Stimulated activated naive CD4-positive, alpha-beta T cell (primary cell): ENCODE measurements at regions not wholly inside any gene's neighbourhood (a gene's known extent, or its start where the extent isn't known, plus 50 kb on each side); places are given as distances from the start of the nearest gene placed in this dataset.

Experiments
- DNase-seq, 6 experiments: peaks; one replicate each; lab custom pipeline; 2025; lab: John Stamatoyannopoulos, UW

DNA sequence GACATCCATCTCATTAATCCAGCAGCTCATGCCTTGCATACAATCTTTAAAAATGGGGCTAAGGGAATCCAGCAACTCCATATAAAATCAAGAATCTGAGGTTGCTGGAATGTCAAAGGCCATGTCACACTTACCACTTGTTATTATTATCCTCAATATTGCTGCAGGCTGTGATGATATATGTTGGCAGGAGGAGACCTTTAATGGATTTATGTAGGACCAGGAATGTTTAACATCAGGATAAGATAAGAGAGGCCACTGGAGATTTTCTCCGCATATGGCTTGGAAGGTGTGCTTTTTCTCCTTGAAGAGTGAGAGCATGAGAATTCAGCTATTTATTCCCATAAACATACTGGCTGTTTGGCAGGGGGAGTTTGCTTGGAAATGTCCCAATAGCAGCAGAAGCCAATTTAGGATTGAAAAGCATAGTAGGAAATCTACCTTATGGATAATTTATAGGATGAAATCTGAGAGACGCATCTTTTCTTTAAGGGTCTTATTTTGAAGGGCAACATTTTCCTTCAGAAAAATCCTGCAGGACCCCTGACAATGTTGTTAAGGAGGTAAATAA is 481.4 kb downstream of the AGTPBP1 start:
- DNase-seq, result no peak

DNA sequence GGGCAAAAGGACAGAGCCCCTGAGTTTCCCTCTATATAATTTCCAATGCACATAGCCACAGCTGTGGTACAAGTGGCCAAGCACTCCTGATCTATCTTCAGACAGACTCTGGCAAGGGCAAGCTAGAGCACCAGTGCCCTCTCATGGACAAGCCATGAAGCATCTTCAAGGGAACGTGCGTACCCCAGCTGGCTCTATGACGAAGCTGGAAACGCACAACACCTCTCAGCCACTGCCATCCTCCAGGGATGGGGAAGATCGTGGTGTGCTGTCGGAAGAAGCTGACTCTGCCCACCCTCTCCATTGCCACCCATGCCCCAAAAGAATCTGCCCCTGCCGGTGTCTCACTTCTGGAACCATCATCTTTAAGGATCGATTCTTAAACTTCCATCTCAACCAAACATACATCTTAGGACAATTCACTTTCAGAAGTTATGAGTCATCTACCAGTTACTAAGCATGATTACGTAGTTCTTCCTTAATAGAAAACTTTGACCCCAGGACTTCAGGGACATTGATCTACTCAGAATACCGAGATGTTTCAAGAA is 482.9 kb downstream of the AGTPBP1 start:
- no peak for DNase-seq

DNA sequence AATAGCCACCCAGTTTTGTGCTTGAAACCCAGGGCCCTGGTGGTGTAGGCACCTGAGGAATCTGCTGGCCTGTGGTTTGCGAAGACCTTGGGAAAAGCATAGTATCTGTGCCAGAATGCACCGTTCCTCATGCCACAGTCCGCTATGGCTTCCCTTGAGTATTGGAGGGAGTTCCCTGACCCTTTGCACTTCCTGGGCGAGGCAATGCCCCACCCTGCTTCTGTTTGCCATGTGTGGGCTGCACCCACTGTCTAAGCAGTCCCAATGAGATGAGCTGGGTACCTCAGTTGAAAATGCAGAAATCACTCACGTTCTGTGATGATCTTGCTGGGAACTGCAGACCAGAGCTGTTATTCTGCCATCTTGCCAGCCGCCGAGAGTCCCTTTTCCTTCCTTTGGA is 483.5 kb downstream of the AGTPBP1 start:
- no peak for DNase-seq

DNA sequence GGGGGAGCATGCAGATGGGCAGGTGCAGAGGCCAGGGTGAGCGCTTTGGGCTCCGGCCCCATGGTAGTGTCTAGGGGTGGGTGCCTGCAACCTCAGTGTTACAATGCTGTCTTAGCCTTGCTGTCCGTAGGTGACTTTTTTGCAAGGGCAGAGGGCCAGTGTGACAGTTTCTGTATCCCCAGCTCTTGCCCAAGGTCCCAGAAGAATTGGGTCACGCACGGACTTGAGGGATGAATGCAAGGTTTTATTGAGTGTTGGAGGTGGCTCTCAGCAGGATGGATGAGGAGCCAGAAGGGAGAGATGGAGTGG is 492.5 kb downstream of the AGTPBP1 start:
- DNase-seq, result no peak

DNA sequence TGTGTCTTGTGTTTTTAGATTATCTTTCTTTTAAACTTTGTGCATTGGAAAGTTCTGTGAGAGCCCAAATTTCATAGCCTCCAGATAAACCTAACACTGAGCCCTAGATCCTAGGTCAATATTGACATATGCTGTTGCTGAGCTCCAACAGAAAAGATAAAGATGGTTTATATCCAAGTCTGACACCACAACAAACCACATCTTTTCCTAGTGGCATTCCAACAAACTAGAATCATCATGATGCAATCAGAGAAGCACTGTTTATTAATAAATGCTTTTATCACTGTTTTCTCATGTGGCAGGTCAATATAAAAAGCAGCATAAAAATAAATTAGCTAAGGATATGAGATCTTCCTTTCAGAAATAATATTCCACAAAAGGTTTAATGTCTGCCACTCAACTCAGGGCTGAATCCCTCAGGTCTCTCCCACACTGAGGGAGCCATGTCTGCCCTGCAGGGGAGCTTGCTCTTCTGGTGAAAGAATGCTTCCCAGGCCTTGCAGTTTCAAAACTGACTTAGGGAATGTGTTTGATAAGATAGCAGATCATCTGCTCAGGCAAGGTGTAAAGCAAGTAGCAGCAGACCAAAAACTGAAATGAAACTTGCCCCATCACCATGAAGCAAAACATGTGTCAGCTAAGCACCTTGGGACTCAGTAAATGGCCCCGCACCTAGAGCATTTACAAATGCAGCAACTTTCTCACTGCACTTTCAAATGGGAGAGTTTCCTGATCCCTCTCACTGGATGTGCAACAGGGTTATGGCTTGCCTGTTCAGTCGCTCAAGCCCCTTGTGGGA is 493.0 kb downstream of the AGTPBP1 start:
- DNase-seq, result no peak

DNA sequence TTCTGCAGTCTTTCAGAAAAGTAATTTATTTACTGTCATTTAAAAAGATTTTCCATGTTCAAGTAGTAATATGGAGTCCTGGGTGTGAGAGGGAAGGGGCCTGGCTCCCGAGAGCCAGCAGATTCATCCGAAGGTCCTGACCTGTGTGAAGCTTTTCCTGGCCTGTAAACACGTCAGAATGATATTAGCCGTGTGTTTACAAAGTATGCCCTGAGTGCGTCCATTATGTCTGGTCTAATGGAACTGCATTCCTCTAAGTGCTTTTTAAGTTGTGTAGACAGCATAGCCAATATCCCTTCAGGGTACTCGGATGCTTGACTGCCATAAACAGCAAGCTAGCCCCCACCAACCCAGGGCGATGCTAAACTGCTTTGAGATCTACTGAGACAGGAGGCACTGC is 495.2 kb downstream of the AGTPBP1 start:
- no peak for DNase-seq

DNA sequence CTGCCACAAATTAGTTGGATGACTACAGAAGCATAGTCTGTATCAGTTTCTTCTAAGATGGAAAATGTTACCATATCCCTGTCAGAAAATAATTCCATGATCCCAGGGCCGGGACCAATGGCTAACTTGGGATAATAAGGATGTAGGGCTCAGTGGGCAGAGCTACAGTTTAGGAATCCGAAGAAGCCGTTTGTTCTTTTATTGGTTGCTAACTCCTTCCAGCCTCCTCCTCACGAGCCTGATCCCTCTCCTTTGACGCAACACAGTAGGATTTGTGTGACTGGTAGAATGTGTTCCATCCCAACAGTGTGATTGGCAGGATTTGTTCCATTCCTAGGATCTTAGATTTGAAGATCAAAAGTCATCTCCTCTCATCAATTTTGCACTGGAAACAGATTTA is 496.9 kb downstream of the AGTPBP1 start:
- no peak for DNase-seq

DNA sequence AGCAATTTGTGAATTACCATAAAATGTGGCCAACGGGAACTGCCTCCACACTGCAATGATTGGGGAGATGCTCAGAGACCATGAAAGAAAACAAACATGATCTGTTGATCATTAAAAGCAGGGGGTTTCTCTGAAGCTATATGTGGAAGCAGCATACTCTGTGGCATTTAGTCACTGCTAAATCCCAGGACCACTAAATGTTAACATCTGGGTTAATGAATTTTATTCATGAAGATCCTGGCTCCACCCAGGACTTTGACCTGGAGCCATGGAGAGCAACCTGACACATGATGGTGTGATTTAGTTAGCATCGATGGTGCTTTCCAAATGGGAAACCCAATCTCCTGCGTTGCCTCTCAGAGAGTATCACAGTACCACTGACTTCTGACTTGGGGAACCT is 497.8 kb downstream of the AGTPBP1 start:
- no peak for DNase-seq

DNA sequence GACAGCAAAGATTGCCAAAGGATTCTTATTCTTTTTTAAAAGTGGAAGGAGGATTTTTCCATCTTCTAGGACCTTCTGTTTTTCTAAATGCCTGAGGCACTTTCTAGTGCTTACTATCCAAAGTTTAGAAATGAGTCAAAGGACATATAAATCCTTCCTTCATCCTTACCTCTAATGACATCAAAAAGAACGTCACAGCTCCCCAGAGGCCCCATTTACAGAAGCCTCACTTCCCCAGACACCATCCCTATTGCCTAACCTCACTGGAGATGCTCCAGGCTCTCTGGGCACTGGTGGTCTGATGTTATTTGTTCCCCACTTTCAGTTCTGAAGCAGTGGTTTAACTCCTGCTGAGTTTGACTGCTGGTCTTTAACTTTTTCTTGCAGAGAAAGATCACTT is 504.3 kb downstream of the AGTPBP1 start:
- DNase-seq, result no peak

DNA sequence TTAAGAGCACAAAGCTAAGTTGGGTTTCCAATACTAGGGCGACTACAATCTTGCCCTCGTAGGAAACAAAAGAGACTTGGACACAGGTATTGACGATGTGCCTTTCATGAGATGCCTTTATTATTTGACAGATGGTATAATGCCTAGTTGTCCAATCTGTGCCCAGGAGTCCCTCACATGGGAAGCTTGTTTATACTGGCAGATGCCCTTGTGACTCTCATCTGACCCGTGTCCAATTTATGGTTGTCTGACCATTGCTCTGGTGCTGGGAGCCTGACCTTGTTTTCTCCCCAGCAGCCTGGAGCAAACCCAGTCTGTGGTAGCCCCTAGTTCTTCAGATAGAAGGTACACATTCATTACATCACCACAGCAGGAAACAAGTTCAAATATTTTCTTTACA is 511.7 kb downstream of the AGTPBP1 start:
- no peak for DNase-seq

DNA sequence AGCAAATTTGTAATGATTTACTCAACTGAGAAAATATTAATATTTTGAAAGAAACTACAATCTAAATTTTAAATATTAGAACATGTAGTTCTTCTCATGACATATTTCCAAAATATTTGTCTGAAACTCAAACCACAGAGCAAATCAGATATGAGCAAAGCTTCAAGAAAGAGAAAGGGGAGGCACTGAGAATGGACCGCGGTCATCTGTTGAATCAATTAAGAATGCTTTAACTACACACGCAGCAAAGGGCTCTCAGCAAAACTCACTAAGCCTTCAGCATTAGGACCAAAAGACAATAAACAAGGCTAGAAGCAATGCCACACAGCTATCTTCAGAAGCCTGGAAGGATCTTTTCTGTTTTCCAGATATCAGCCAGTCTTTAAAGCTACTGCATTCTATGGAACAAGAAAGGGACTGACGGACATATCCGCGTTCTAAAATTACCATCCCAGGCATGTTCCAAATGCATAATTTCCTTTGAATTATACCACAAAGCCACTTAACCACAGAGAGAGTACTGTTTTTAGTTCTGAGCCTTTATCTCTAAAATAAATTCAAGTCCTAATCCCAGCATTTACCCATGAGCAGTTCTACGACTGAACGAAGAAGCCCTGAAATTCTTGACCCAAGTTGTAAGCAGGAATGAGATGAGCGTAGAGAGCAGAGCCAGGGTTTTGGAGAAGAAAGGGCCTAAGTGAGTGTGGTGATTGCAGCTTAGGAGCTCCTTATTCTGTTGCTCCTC is 513.5 kb downstream of the AGTPBP1 start:
- DNase-seq, result no peak

DNA sequence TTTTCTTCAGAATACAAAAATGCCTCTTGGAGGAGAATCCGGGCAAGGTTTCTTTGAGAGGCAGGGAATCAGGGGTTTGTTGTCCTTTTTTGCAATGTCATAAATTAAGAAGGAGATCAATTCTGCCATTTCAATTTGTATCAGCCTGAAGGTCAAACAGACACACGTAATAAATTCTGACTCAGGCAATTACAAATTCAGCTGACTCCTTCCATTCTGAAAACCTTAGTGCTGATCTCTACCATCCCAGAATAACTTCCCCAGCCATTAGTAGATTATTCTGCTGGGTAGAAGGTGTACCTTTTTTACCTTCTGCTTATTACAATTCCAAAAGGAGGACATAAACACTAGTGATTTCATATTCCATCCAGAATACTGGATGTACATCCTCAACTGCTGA is 516.6 kb downstream of the AGTPBP1 start:
- DNase-seq, result no peak

DNA sequence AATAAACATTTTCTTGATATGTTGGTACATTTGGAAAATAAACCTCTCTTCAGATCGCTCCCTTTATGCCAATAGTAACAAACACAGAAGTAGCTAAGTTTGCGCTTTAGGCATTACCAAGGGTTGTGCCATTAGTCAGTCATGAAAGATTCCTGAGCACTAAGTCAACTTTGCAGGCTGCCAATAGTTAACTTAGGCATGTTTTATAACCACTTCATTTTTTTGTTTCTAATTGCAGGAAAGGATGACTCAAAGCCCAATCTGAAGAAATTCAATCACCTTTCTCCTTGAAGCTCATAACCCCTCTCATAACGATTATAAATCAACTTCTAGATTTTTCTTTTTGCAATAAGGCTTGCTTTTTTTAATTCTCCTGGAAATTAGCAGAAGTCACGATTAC is 517.0 kb downstream of the AGTPBP1 start:
- no peak for DNase-seq

DNA sequence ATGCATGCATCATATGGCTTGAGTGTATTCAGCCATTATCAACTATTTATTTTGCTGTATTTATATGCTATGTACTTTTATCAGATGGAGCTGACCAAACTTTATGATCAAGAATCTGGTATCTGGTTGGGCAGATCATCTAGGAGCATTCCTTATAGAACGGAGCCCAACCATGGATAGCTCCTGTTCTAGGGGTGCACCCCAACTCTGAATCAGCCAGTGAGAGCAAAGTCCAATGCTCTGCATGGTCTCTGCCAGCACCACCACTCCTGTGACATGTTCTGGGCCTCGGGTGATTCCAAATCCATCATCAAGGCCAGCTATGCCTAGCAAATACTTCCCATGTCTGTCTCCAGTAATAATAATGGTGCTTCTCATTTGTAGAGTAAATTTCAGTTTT is 517.5 kb downstream of the AGTPBP1 start:
- DNase-seq, result no peak

DNA sequence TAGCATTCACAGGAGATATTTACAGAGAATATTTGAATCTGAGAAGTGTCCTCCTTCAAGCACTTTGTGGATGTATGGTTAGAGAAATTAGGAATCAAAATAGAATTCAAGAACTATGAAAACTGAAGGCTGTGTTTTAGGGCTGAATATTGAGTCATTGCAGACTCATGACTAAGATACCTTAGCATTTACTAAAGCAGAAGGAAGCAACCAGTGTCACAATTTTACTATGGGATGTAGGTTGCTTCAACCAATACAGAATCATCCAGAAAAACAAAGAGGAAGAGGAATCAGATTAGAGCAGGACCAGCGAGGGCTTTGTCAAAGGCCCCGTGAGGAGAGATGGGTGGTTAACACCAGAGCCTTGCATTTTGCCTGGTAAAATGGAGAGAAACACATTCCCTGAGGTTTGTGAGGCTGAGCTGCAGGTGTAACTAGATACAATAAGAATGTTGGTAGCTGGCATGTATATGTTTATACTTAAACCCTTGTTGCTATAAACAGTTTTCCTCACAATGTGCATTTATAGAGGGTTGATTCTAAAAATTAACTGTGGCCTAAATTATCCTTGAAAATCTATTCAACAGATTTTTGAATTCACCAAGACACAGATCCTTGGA is 518.1 kb downstream of the AGTPBP1 start:
- no peak for DNase-seq

DNA sequence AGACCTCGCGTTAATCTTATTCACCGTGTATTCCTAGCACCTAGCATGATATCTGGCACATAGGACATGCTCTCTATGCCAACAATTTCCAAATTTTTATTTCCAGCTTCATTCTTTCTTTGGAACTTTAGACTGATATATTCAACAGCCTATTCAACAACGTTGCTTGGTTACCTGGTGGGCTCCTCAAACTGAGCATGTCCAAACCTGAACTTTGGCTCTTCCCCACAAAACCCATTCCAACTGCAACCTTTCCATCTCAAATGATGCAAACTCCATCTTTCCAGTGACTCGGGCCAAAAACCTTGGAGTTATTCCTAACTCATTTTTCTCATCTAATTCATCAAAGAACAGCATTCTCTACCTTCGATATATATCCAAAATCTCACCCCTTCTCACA is 525.2 kb downstream of the AGTPBP1 start:
- no peak for DNase-seq

DNA sequence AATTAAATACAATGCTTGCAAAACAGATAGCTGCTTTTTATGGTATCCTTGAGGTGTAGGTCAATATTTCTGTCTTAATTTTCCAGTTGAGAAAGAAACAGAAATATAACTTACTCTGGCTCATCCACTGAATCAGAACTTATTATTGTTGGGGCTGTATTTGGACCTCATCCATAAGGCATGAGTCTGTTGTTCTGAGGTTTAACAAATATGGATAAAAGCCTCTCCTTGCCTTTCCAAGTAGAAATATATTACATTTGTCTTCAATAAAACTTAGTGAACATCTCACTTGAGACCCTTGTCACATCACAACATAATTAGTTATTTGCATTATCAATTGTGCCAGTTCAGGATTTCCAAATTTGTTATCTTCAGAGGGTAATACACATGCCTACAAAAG is 525.8 kb downstream of the AGTPBP1 start:
- DNase-seq, result no peak

DNA sequence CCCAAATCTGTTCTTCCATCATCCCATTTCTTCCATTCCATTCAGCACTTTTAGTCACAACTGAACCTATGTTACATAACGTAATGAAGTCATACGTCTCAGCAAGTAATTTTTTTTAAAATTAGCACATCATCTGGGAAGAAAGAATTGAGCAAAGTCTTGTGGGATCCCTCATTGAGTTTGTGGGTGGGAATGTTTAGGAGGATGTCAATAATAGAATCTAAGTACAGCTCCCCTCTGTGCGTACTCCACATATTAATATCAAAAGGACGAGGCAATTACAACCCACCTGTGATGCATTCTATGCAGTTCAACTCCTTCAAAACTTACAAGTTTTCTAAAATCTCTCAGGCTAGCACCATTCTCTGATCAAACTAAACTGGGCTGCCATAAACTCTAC is 526.3 kb downstream of the AGTPBP1 start:
- no peak for DNase-seq

DNA sequence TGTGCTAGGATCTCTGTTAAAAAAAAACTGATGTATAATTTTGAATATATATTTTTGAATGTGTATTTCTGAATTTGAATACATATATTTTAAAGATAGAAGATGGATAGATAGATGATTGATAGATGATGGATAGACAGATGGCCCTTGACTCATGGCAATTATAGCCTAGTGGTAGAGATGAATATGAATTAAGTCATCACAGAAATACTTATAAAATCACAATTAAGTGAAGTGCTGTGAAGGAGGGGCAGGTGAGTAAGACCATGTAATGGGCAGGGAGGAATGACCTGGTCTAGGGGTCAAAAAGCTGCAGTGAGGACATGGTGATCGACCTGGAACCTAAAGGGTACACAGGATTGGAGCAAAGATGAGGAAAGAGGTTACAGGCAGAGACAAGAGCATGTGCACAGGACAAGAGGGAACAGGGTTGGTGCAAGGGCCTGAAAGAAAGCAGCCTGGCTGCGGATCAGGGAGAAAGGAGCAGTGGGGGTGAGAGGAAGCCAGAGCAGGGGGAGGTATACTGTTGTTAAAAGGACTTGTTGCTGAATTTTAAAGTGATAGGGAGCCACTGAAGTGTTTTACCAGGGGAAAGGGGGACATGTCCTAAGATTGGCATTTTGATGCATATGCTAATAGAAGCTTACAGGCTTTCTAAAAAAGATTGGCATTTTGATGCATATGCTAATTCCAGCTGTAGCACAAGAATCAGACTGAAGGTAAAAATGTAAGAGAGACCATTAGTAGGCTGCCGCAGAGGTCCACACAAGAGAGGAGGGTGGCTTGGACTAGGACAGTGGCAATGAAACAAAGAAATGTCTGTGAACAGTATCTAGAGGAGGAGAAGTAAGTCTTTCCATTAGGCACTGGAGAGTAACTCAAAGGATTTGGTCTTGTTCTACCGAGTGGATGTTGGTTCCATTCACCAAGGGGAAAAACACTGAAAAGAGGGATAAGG is 527.8 kb downstream of the AGTPBP1 start:
- no peak for DNase-seq

DNA sequence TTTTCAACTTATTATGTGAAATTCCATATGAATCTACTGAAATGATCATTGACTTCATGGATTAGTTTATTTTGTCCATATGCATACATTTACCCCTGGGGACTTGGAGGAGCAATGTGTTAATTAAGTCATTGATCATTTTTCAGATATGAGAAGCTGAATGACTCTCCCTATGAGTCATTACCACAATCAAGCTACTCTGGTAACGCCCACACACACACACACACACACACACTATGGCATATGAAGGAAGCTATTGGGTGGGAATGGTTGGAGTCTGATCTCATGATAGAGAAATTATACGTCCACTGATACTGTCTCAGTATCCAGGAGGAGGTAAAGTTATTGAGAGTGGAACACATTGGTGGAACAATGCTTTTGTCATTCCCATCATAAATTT is 528.9 kb downstream of the AGTPBP1 start:
- no peak for DNase-seq

DNA sequence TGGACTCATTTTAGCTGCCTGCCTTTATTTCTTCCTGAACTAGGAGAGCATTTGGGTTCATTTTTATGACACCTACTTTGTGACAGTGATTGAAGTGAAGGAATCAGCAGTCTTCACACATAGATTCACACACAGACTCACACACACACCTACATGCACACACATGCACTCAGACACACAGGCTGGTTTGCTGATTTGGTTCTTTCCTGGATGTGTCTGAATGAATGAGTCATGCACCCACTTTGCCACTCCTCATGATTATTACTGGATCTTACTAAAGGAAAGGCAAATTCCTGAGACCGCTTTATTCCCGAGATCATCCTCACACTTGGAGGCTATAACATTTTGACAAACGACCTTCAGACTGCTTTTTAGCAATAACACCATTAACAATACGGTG is 529.5 kb downstream of the AGTPBP1 start:
- DNase-seq, result no peak

DNA sequence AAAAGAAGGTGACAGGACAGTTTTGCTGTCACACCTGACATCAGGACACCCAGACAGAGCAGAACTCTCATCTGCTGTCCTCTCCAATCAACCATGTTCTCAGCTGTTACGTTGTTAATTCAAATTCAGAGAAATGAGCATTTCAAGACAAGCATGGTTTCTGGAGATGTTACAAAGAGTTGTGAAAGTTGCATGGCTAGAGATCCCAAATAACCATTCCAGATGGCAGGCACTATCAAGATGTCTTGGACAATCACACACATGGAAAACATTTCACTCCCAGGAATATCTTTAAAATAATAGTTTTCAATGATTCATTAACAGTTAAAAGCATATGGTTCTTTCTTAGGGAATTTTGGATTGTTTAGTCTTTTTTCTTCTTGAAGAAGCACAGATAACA is 533.1 kb downstream of the AGTPBP1 start:
- no peak for DNase-seq
